Ishikawa (cell line): ENCODE measurements at regions not wholly inside any gene's neighbourhood (a gene's known extent, or its start where the extent isn't known, plus 50 kb on each side); places are given as distances from the start of the nearest gene placed in this dataset.

Experiments used
- MAX ChIP-seq: IDR thresholded peaks from 2 replicates; pipeline ENCODE4 v1.6.1; 2012
- TCF12 ChIP-seq: IDR thresholded peaks from 2 replicates; pipeline ENCODE4 v1.6.1; 2012; ENCODE audit warnings: low read depth

DNA sequence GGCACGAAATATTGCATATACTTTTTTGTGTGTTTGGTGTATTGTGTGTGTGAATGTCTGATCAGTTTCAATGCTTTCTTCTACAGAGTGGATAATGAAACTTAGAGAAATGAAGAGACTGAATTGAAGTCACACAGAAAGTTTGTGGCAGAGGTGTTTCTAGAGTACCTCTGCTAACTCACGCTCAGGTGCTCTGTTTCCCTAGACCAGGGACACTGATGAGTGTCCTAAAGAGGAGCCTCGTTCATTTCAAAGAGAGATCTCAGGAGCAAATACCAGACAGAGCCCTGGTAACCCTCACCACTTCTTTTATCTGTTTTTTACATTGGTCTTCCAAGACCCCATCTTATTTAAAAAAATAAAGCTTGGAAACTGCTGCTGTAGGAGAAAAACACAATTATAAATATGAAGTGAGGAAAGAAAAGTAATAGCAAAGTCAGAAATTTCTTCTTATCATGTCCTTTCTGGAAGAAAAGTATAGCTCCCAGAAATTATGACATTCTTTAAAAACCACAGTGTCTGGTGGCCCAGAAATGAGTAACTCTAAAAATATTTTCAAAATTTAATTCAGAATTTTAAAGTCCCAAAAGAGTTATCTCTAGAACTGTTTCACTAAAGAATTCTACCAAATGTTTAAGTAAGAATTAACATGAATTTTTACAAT is 720.6 kb downstream of the RFPL4B start:
- TF ChIP-seq MAX (no peak), TCF12 (no peak)
